NCI-H2029 treated with DMSO at 0.1 percent for 48 hours (cell line): ENCODE measurements at regions not wholly inside any gene's neighbourhood (a gene's known extent, or its start where the extent isn't known, plus 50 kb on each side); places are given as distances from the start of the nearest gene placed in this dataset.
A peak's percentile ranks its signal among the peaks of the same experiment; 100 is the strongest.
"Not testable (repeated sequence)": the region's sequence is repeated elsewhere in the genome, so short reads cannot be mapped to it uniquely, and the experiment has no call there.

Experiments
- DNase-seq: peaks from one replicate; lab custom pipeline; 2025; lab: John Stamatoyannopoulos, UW

DNA sequence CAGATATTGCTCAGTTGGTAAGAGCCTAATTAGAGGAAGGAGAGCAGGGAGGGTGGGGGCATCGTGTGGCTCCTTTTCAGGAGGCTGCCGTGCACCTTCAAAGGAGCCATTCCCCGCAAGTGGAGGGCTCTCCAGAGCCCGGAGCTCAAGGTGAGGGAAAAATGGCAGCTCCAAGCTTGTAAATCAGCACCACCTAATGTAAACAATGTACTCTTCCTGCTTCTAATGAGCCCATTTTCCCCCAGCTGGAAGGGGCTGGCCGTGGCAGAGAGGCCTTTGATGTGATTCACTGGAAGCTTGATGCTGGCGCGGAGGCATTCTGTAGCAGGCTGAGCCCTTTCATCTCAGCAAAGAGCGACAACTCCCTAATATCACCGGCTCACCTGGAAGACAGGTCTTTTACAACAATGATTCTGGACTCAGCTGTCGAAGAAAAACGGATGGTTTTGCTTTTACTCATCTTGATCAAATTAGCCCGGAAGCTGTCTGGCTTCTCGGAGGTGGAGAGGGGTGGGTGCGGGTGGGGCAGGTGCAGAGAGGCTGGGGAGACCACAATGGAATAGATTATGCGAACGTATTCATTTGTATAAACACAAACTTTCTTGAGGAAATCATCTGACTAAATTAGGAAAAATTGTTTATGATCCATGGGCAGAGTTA lies 112.5 kb downstream of the RRAGC start:
- peak; percentile 43 for DNase-seq

- no peak for DNase-seq
These were observed 113.1 kb downstream of the RRAGC start for GRCh38 chr1:38746402-38746935.

DNA sequence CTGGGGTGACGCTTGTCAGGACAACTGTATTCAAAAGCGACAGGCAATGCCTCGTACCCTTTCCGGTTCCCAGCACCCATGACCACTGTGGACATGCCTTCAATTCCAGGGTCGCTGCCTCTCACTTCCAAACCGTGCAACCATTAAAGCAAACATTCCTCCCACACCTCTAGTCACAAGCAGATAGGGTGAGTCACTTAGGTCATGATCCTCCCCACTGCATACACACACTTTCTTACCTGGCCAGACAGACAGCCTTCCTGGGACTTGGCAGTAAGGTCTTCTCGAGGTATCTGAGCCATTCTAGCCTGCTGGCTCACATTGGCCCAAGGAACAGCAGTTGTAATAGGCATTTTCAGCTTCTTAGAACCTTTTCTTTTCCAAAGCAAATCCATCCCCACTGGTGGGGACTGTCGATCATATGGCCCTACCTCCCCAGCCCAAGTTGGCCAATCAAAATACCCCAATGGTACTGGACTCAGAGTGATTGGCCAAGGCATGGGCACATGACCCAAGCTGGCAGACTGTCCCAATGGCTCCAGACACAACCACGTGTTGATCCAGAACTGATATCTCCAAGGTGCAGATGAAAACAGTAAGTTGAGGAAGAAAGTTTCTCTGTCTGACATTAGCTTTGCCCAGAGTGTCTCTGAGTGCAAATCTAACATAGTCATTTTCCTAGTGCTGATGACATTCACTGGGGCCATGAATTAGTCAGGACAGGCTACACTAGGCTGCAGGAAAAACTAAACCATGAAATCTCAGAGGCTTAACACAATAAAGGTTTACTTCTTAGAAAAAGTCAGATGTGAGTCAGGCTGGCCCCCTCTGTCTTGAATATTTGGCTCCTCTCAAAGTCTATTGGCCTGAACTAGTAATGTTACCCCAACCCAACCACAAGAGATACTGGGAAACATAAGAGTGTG lies 113.8 kb downstream of the RRAGC start:
- DNase-seq = no peak

DNA sequence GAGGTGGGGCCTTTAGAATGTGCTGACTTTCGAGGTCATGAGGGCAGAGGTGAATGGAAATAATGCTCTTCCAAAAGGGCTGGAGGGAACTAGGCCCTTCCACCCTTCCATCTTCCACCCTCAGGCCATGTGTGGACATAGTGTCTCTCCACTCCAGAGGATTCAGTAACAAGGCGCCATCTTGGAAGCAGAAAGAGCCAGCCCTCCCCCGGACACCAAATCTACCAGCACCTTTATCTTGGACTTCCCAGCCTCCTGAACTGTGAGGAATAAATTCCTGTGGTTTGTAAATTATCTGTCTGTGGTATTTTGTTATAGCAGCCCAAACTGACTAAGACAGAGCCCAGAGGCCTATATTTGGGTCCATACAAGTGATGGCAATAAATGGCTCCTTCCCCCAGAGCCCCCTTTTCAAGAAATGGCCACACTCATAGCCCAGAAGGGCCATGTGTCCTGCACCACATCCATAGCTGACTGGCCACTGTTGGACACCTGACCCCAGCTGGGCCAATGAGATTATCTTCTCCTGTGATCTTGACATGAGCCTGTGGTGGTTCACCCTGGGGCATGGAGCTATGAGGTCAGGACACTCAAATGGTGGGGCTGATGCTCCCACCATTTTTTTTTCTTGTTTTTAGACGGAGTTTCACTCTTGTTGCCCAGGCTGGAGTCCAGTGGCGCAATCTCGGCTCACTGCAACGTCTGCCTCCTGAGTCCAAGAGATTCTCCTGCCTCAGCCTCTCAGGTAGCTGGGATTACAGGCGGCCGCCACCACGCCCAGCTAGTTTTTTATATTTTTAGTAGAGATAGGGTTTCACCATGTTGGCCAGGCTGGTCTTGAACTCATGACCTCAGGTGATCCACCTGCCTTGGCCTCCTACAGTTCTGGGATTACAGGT lies 114.9 kb downstream of the RRAGC start:
- DNase-seq = no peak

DNA sequence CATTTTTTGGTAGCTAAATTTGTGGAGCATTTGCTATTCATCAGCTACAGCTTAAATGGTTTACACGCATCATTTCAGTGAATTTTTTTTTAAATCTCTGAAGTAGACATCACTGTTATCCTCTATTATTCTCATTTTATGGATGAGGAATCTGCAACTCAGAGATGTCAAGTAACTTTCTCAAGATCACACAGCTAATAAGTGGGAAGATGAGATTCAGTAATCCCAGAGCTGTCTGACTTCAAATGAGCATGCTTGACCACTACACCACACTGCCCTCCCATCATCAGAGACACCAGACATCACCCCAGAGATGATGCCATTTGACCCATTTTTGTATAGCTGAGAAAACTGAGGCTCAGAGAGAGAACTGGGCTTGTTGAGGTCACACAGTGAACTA lies 116.4 kb downstream of the RRAGC start:
- no peak for DNase-seq

DNA sequence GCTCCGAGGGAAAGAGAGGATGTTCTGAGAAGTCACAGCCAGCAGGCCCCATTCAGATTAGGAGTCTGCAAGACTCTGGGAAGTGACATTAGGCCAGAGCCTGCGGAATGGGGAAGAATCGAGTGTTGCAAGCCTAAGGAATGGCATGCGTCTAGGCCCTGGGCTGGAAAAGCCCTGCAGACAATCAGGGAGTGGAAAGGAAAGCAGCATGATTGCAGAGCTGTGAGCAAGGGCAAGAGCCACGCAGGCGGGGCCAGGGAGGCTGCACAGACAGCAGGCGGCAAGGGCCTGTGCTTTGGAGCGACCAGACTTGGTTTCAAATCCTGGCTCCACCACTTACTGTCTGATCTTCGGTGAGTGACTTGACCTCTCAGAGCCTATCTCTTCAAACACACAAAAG lies 118.2 kb downstream of the RRAGC start:
- no peak for DNase-seq

GRCh38 chr1:38740487-38740886 lies 119.1 kb downstream of the RRAGC start:
- no peak for DNase-seq

DNA sequence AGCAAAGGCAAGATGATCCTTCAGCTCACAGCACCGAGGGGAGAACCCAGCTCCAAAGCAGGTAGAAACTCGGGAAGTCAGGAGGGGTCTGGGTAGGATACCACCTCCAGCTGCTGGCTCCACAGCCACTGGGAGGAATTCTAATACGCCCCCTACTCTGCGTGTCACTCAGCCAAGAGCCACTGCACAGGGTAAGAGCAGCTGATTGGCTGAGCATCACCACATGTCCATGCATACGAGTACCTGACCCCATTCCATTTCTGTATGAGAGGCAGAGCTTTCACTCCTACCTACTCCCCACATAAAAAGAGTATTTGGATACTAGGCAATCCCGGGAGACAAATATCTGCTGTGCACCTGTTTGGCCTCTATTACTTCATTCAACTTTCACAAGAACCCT lies 121.4 kb downstream of the RRAGC start:
- no peak for DNase-seq

DNA sequence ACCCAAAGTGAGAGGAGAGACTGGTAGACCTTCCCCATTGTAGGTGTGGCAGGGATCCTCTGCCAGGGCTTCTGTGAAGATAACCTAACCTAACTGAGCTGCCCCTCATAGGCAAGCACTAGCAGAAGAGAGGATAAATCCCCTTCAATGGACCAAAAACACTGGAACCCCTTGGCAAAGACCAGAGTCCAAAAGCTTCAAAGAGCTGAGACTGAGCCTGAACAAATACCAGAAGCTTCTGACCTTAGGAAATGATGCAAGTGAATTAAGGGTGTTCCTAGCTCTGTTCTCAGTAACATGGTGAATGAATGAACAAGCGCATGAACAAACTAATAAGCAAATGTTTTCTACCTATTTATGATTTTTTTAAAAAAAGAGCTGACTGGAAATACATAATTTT lies 123.2 kb downstream of the RRAGC start:
- no peak for DNase-seq

DNA sequence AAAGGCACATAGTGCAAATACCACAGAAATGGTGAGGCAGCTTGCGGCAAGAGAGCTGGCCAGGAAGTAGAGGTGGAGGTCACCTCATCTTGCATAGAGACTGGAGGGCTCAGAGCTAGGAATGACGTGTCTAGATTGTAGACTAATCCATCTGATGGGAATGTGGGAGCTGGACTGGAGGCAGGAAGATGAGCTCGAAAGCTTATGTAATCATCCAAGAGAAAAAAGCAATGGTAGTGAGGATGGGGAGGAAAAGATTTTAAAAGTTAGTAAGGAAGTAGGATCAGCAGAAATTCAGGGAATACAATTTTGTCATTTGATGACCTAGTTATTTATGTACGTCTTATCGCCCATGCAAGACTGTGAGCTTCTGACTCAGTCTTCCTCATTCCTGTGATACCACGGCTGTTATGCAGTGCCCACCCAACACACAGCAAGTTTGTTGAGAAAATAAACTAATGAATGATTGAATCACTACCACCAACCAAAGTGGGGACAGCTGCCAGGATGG lies 123.9 kb downstream of the RRAGC start:
- DNase-seq = no peak

DNA sequence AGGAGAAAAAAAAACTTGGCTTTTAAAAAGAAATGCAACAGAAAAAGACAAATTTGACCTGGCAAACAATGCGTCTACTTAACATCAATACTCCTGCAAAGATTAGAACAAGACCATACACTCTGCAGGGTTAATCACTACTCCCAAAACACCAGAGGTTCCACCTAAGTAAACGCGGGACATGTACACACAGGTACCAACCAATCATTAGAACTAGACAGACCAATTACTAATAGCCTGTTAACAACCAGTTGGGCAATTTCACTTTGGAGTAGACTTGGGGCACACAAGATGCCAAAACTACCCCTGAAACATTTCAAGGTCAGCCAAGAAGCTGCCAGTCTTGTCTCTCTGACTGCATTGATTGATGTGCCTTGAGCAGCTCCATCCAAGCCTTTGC lies 125.8 kb downstream of the RRAGC start:
- no peak for DNase-seq

DNA sequence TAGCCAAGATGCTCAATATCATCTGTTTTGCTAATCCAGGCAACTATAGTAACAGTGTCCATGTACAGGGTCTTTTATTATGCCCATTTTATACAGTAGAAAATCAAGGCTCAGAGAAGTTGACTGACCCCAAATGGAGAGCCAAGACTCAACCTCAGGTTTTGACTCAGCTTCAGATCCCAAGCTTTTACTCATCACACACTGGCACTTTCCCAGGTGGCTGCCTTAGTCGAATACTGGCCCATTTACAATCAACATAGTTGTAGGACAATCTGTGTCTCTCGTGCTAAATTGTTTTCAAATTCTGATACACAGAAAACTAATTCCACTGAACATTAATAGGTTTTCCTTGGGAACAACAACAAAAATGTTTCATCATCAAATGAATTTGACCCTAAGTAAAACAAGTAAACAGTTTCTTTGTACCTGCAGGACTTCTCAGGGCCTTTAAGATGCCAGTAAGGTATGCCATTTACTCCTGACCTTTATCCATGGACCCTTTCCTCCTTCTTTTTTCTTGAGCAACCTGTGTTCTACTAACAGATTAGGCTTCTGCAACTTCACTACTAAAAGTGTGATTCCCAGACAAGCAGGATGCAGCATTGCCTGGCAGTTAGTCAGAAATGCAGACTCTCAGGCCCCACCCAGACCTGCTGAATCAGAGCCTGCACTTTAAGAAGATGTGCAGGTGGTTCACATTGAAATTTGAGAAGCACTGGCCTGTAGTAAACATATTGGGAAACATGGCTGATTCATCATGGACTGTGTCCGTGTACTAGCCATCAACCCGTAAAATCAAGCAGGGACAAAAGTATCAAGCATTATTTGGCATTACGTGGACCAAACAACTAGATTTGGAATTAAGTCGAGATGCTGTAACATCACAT lies 128.8 kb downstream of the RRAGC start:
- no peak for DNase-seq

DNA sequence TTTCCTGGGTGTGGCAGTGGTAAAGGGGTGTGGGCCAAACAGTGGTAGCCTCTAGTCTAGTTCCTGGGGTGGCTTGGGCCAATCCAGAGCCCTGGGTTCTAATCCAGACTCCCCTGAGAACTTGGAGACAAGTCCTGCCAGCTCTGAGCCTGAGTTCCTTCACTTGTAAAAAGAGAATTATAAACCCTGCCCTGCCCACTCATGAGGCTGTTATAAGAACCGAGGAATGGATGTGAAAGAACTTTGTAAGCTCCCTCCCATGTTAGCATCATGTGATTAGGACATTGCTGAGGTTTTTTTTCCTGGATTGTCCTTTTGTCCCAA lies 131.0 kb downstream of the RRAGC start:
- DNase-seq = no peak

GRCh38 chr1:38727684-38728584 lies 131.6 kb downstream of the RRAGC start:
- DNase-seq = no peak

- not testable (repeated sequence) for DNase-seq
These were observed 134.1 kb downstream of the RRAGC start for GRCh38 chr1:38725321-38725961.

GRCh38 chr1:38724160-38725131 lies 135.1 kb downstream of the RRAGC start:
- no peak for DNase-seq

GRCh38 chr1:38721816-38722215 lies 137.8 kb downstream of the RRAGC start:
- DNase-seq = no peak

GRCh38 chr1:38719880-38720279 lies 139.7 kb downstream of the RRAGC start:
- no peak for DNase-seq
